Left cardiac atrium (tissue), 4 donors: ENCODE measurements at regions not wholly inside any gene's neighbourhood (a gene's known extent, or its start where the extent isn't known, plus 50 kb on each side); places are given as distances from the start of the nearest gene placed in this dataset.

Experiments
- ATAC-seq, 2 donors: fragments of 200-7000 bp; cut with Tn5 transposase; one replicate each; pipeline ENCODE4 v1.9.1; 2020; ENCODE audit warnings: mild to moderate bottlenecking in 2 of 2, moderate library complexity in 2 of 2
- DNase-seq: peaks from one replicate; pipeline ENCODE4 v3.0.0-alpha.2; 2020
- intact Hi-C, 2 donors: fragments of 100-400 bp; cut with DNase I; formaldehyde crosslinking; loops; one replicate each; pipeline versions ENCODE4 v1.14.1 to v1.15.1; 2022 to 2023
- donor health status: DM: no; HTN: yes; CAD: no.
- donor health status: DM: no; HTN: yes; CAD: no; lungs with severe emphysema.
- donor health status: DM: yes; HTN: yes; CAD: no.
- donor health status: Dilated cardiomyopathy.

DNA sequence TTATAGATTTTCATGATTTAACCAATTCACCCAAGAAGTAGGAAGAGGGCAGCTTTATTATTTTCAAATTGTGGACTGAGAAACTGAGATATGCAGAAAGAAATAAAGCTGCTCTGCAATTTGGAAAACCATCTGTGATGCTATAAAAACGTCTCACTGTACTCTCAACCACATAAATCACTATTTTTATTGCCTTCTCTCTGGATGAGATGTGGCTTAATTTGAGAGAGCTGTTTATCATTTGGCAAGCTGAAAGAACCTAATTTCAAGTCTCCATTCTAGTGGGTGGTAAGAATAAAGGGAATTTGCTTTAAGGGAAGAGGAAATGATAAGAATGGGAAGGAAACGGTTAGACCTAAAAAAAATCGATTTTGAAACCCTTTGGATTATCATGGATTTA, 49.9 kb upstream of the CYP1B1 start:
- ATAC-seq: no peak
- DNase-seq: no peak
- intact Hi-C loops: no loop called here
